ENCODE measurements at regions not wholly inside any gene's neighbourhood (a gene's known extent, or its start where the extent isn't known, plus 50 kb on each side); places are given as distances from the start of the nearest gene placed in this dataset.
A peak's percentile ranks its signal among the peaks of the same experiment; 100 is the strongest.

- TF ChIP-seq CTCF (IDR thresholded peaks at IDR 0.05; ENCODE audit: insufficient read depth, low read length) (no peak), GABPA (IDR thresholded peaks at IDR 0.05; ENCODE audit: low read depth) (no peak), POLR2AphosphoS5 (IDR thresholded peaks at IDR 0.05; ENCODE audit: low read depth) (no peak), REST (IDR thresholded peaks at IDR 0.05; ENCODE audit: insufficient replicate concordance, low read depth) (no peak), SPI1 (IDR thresholded peaks at IDR 0.05; ENCODE audit: borderline replicate concordance, low read depth) (peak; percentile 95)
Observed at GRCh38 chr14:53209370-53209769, 56.2 kb upstream of the DDHD1 start.

Data from HL-60 (cell line).